ENCODE measurements at regions not wholly inside any gene's neighbourhood (a gene's known extent, or its start where the extent isn't known, plus 50 kb on each side); places are given as distances from the start of the nearest gene placed in this dataset.

DNA sequence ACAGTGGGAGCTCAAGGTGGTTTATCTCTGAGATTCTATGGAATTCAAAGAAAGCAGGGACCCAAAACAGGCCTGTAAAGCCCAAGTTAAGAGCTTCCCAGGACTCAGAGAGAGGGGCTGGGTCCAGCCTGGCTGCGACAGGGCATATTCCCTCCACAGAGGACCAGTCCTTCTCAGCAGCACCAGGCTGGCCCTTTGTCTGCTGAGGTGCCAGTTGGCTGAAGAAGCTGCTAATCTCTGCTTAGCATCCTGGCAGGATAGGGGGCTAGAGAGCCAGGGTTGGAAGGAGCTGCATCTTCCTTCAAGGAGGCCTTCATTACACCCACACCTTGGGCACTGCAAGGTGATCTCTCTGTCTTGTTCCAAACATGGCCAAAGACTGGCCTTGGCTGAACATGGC, 68.3 kb upstream of the TUNAR start:
- TF ChIP-seq, protein P1, sequence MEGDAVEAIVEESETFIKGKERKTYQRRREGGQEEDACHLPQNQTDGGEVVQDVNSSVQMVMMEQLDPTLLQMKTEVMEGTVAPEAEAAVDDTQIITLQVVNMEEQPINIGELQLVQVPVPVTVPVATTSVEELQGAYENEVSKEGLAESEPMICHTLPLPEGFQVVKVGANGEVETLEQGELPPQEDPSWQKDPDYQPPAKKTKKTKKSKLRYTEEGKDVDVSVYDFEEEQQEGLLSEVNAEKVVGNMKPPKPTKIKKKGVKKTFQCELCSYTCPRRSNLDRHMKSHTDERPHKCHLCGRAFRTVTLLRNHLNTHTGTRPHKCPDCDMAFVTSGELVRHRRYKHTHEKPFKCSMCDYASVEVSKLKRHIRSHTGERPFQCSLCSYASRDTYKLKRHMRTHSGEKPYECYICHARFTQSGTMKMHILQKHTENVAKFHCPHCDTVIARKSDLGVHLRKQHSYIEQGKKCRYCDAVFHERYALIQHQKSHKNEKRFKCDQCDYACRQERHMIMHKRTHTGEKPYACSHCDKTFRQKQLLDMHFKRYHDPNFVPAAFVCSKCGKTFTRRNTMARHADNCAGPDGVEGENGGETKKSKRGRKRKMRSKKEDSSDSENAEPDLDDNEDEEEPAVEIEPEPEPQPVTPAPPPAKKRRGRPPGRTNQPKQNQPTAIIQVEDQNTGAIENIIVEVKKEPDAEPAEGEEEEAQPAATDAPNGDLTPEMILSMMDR (IDR thresholded peaks at IDR 0.05; ENCODE audit: low read depth, low read length, missing input control) = no peak
- TF ChIP-seq, protein P2, sequence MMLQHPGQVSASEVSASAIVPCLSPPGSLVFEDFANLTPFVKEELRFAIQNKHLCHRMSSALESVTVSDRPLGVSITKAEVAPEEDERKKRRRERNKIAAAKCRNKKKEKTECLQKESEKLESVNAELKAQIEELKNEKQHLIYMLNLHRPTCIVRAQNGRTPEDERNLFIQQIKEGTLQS (IDR thresholded peaks at IDR 0.05) = no peak
- no peak for TF ChIP-seq YY1 (IDR thresholded peaks at IDR 0.05)
- no peak for TF ChIP-seq JUND (IDR thresholded peaks at IDR 0.05)
- TF ChIP-seq RAD21 (IDR thresholded peaks at IDR 0.05) = no peak

Data from liver (tissue), 3 donors.